Activated CD4-positive, alpha-beta T cell treated with anti-CD3 and anti-CD28 coated beads, Interleukin-2, amount 10 ng/mL, durations not matched to agents 24 days and 14 days (primary cell): ENCODE measurements at regions not wholly inside any gene's neighbourhood (a gene's known extent, or its start where the extent isn't known, plus 50 kb on each side); places are given as distances from the start of the nearest gene placed in this dataset.
"Not testable (repeated sequence)": the region's sequence is repeated elsewhere in the genome, so short reads cannot be mapped to it uniquely, and the experiment has no call there.

Experiments used
- DNase-seq: peaks from one replicate; pipeline ENCODE4 v3.0.0; 2022
- H3K27ac Mint-ChIP-seq: one replicate; pipeline ENCODE4 v1.8.0; 2022; ENCODE audit warnings: mild to moderate bottlenecking, mixed read lengths
- H3K27me3 Mint-ChIP-seq: one replicate; pipeline ENCODE4 v1.8.0; 2022; ENCODE audit warnings: mixed read lengths
- H3K36me3 Mint-ChIP-seq: one replicate; pipeline ENCODE4 v1.8.0; 2022; ENCODE audit warnings: low read depth, mild to moderate bottlenecking, mixed read lengths
- H3K4me1 Mint-ChIP-seq: one replicate; pipeline ENCODE4 v1.8.0; 2021; ENCODE audit warnings: mixed read lengths
- H3K4me3 Mint-ChIP-seq: one replicate; pipeline ENCODE4 v1.8.0; 2022; ENCODE audit warnings: mild to moderate bottlenecking, moderate library complexity, mixed read lengths
- H3K9me3 Mint-ChIP-seq: one replicate; pipeline ENCODE4 v1.8.0; 2021; ENCODE audit warnings: mixed read lengths
- intact Hi-C: fragments of 100-400 bp; cut with micrococcal nuclease; formaldehyde crosslinking; loops from one replicate; pipeline ENCODE4 v1.15.1; 2023

DNA sequence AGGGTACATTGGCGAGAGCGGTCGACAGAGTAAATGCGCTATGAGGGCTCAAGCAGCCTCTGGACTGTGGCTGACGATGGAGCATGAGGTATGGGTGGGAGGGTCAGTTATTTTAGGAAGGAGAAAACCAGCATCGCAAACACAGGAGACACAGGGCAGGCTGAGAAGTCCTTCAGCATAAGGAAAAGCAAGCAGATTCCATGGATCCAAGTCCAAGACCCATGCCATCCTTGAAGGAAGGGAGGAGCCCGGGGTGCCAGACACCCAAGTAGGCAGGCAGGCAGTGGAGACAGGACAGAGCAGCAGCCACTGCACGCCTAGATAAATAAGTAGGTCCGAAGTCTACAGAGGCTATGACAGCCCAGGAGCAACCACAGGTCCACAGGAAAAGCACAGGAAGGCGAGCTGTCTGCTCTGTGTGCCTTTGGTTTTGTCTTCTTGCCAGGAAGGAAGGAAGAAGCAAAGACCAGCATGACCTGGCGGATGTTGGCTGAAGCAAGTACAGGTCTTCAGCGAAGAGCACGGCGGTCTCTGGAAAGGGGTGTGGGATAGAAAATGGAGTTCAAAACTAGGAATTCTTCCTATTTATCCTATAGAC, 76.4 kb upstream of the SLC45A1 start:
- Mint-ChIP-seq H3K27ac (no peak overlapping the region), H3K4me1 (peaks cover 6% of the 10 kb centered on the region), H3K36me3 (no peaks in the 10 kb centered on the region), H3K9me3 (no peaks in the 10 kb centered on the region), H3K4me3 (no peak overlapping the region), H3K27me3 (peaks cover 4% of the 10 kb centered on the region)
- no peak for DNase-seq
- intact Hi-C loops: no loop called here

- no peaks in the 10 kb centered on the region for H3K9me3 Mint-ChIP-seq
- peaks cover 4% of the 10 kb centered on the region for H3K27me3 Mint-ChIP-seq
- no peak overlapping the region for H3K4me3 Mint-ChIP-seq
- peaks cover 6% of the 10 kb centered on the region for H3K4me1 Mint-ChIP-seq
- H3K36me3 Mint-ChIP-seq: no peaks in the 10 kb centered on the region
- H3K27ac Mint-ChIP-seq: no peak overlapping the region
- DNase-seq: no peak
- intact Hi-C loops: no loop called here
These were observed 78.4 kb upstream of the SLC45A1 start for GRCh38 chr1:8239306-8240023.

- H3K9me3 Mint-ChIP-seq: no peaks in the 10 kb centered on the region
- H3K27ac Mint-ChIP-seq: no peak overlapping the region
- intact Hi-C loops: no loop called here
- H3K27me3 Mint-ChIP-seq: peaks cover 4% of the 10 kb centered on the region
- H3K4me3 Mint-ChIP-seq: no peak overlapping the region
- no peak for DNase-seq
- H3K4me1 Mint-ChIP-seq: peaks cover 6% of the 10 kb centered on the region
- H3K36me3 Mint-ChIP-seq: no peaks in the 10 kb centered on the region
These were observed 78.9 kb upstream of the SLC45A1 start for GRCh38 chr1:8239039-8239305.

GRCh38 chr1:8238141-8239038, 79.5 kb upstream of the SLC45A1 start:
- Mint-ChIP-seq H3K36me3 (no peaks in the 10 kb centered on the region), H3K4me1 (peaks cover 6% of the 10 kb centered on the region), H3K27ac (no peak overlapping the region), H3K27me3 (peaks cover 4% of the 10 kb centered on the region), H3K9me3 (no peaks in the 10 kb centered on the region), H3K4me3 (no peak overlapping the region)
- intact Hi-C loops: no loop called here
- DNase-seq: no peak

DNA sequence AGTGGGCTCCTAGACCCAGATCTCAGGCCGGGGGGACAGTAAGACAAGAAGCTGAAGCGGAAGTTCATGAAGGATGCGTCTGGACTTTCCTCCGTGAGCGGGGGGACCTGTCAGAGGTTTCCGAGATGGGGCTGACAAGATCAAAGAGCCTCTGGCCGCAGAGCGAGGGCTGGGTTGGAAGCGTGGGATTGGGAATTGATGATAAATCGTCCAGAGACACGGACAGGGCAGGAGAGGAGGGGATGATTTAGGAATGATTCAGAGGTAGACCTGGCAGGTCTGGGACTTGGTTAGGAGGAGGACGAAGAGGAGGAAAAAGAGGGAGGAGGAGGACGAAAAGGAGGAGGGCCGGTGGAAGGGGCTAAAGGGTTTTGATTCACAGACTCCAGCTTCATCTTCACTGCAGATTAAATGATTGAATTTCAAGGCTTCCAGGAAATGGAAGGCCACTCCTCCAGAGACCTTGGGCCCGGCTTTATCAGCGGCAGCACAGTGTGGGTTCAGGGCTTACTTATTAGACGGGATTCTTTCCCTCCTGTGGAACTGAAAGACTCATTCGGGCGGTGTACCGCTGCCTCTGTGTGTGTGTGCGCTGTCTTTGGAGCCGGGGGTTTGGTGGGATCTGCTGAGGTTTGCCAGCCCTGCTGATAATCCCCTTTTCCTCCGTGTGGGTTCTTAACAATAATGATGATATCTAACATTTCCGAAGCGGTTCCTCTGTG, 85.7 kb upstream of the SLC45A1 start:
- H3K27me3 Mint-ChIP-seq: peaks cover 17% of the 10 kb centered on the region
- no peak for DNase-seq
- H3K9me3 Mint-ChIP-seq: peaks cover 8% of the 10 kb centered on the region
- H3K4me3 Mint-ChIP-seq: no peak overlapping the region
- no peak overlapping the region for H3K27ac Mint-ChIP-seq
- H3K4me1 Mint-ChIP-seq: no peaks in the 10 kb centered on the region
- H3K36me3 Mint-ChIP-seq: no peaks in the 10 kb centered on the region
- intact Hi-C loops: no loop called here

GRCh38 chr1:8230292-8230621, 87.7 kb upstream of the SLC45A1 start:
- no peak overlapping the region for H3K4me3 Mint-ChIP-seq
- peaks cover 2% of the 10 kb centered on the region for H3K4me1 Mint-ChIP-seq
- peaks cover 14% of the 10 kb centered on the region for H3K27me3 Mint-ChIP-seq
- intact Hi-C loops: no loop called here
- H3K27ac Mint-ChIP-seq: no peak overlapping the region
- peaks cover 10% of the 10 kb centered on the region for H3K9me3 Mint-ChIP-seq
- H3K36me3 Mint-ChIP-seq: no peaks in the 10 kb centered on the region
- no peak for DNase-seq

- H3K9me3 Mint-ChIP-seq: peaks cover 10% of the 10 kb centered on the region
- H3K36me3 Mint-ChIP-seq: no peaks in the 10 kb centered on the region
- peaks cover 22% of the 10 kb centered on the region for H3K27me3 Mint-ChIP-seq
- DNase-seq: no peak
- intact Hi-C loops: no loop called here
- no peak overlapping the region for H3K27ac Mint-ChIP-seq
- no peak overlapping the region for H3K4me3 Mint-ChIP-seq
- H3K4me1 Mint-ChIP-seq: peaks cover 8% of the 10 kb centered on the region
These were observed 89.7 kb upstream of the SLC45A1 start for GRCh38 chr1:8228253-8228652.

- H3K9me3 Mint-ChIP-seq, intact Hi-C loops, DNase-seq, H3K27ac Mint-ChIP-seq, H3K4me1 Mint-ChIP-seq, H3K4me3 Mint-ChIP-seq, H3K36me3 Mint-ChIP-seq: not testable (repeated sequence)
- peaks cover 22% of the 10 kb centered on the region for H3K27me3 Mint-ChIP-seq
These were observed 90.2 kb upstream of the SLC45A1 start for GRCh38 chr1:8227674-8228073.

DNA sequence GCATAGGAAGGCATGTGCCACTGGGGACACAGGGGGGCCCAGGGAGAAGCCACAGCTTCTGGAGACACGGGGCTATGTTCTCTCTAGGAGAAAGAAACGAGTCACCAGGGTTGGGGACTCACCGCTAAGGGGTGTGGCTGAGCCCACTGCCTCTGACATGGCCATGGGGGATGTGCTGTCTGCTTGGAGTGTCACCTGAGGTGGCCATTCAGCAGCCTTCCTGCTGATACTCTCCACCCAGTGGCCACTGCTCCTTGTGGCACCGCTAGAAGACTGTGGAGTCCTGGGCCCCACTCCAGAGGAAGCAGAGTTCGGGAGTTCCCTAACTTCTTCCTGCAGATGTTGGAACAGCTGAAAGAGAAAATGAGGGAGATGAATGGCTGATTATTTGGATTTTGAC, 91.2 kb upstream of the SLC45A1 start:
- peaks cover 10% of the 10 kb centered on the region for H3K9me3 Mint-ChIP-seq
- H3K4me3 Mint-ChIP-seq: no peak overlapping the region
- H3K27ac Mint-ChIP-seq: no peak overlapping the region
- peaks cover 8% of the 10 kb centered on the region for H3K4me1 Mint-ChIP-seq
- no peaks in the 10 kb centered on the region for H3K36me3 Mint-ChIP-seq
- peaks cover 18% of the 10 kb centered on the region for H3K27me3 Mint-ChIP-seq
- intact Hi-C loops: no loop called here
- DNase-seq: no peak

DNA sequence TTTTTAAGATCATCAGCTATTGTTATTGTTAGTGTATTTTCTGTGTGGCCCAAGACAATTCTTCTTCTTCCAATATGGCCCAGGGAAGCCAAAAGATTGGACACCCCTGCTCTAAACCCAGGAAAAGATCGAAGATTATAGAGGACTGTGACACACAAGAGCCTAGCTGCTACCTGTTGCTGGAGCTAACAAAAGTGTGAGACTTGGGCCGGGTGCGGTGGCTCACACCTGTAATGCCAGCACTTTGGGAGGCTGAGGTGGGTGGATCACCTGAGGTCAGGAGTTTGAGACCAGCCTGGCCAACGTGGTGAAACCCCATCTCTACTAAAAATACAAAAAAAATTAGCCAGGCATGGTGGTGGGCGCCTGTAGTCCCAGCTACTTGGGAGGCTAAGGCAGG, 91.9 kb upstream of the SLC45A1 start:
- H3K27ac Mint-ChIP-seq, intact Hi-C loops, H3K9me3 Mint-ChIP-seq, DNase-seq, H3K4me3 Mint-ChIP-seq, H3K4me1 Mint-ChIP-seq, H3K36me3 Mint-ChIP-seq: not testable (repeated sequence)
- H3K27me3 Mint-ChIP-seq: peaks cover 18% of the 10 kb centered on the region

- peaks cover 8% of the 10 kb centered on the region for H3K4me1 Mint-ChIP-seq
- intact Hi-C loops: no loop called here
- peaks cover 20% of the 10 kb centered on the region for H3K27me3 Mint-ChIP-seq
- no peak overlapping the region for H3K27ac Mint-ChIP-seq
- no peak for DNase-seq
- no peaks in the 10 kb centered on the region for H3K36me3 Mint-ChIP-seq
- no peak overlapping the region for H3K4me3 Mint-ChIP-seq
- H3K9me3 Mint-ChIP-seq: peaks cover 10% of the 10 kb centered on the region
These were observed 94.4 kb upstream of the SLC45A1 start for GRCh38 chr1:8223526-8223925.

DNA sequence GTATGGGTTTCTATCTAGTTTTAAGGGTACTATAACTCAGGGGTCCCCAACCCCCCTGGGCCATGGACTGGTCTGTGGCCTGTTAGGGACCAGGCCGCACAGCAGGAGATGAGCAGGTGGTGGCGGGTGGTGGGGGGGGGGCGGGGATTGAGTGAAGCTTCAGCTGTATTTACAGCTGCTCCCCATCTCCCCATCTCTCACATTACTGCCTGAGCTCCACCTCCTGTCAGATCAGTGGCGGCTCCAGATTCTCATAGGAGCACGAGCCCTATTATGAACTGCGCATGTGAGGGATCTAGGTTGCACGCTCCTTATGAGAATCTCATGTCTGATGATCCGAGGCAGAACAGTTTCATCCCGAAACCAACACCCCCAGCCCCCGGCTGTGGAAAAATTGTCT, 95.1 kb upstream of the SLC45A1 start:
- Mint-ChIP-seq H3K36me3 (no peaks in the 10 kb centered on the region), H3K9me3 (peaks cover 5% of the 10 kb centered on the region), H3K27me3 (peaks cover 22% of the 10 kb centered on the region), H3K27ac (no peak overlapping the region), H3K4me1 (peaks cover 8% of the 10 kb centered on the region), H3K4me3 (no peak overlapping the region)
- no peak for DNase-seq
- intact Hi-C loops: no loop called here

GRCh38 chr1:8219530-8219929, 98.4 kb upstream of the SLC45A1 start:
- intact Hi-C loops: no loop called here

More at GRCh38 chr1:8219530-8219929, 98.4 kb upstream of the SLC45A1 start:
- peaks cover 5% of the 10 kb centered on the region for H3K4me1 Mint-ChIP-seq
- H3K27me3 Mint-ChIP-seq: peaks cover 40% of the 10 kb centered on the region
- H3K27ac Mint-ChIP-seq: no peak overlapping the region
- no peaks in the 10 kb centered on the region for H3K36me3 Mint-ChIP-seq
- DNase-seq: no peak
- no peak overlapping the region for H3K4me3 Mint-ChIP-seq
- no peaks in the 10 kb centered on the region for H3K9me3 Mint-ChIP-seq
